ENCODE measurements at regions not wholly inside any gene's neighbourhood (a gene's known extent, or its start where the extent isn't known, plus 50 kb on each side); places are given as distances from the start of the nearest gene placed in this dataset.

DNA sequence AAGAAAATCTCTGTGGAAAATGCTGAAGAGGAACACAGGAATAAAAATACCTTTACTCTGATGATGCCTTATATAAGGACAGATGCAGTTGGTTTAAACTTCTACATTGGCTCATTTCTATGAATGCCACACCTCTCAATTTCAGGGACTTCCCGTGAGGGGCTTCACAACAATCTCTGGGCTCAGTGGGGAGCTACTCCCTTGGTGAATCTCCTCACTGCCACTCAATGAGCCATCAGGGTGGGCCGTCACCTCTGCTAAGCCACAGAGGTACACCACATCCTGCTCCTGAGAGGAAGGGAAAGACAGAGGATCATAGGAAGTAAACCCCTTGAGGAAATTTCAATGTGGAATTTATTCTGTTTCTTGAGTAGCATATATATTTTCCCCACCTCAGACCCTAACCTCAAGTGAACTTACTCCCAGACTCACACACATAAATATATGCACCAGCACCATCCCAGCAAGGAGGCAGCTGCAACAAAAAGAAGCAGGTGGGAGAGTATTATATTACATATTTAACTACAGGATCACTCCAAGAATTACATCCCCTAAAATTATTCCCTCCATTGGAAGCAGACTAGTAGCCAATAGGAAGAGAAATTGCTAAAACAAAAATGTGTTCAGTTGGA, 63.3 kb upstream of the PRSS1 start:
- TF ChIP-seq, protein P1, sequence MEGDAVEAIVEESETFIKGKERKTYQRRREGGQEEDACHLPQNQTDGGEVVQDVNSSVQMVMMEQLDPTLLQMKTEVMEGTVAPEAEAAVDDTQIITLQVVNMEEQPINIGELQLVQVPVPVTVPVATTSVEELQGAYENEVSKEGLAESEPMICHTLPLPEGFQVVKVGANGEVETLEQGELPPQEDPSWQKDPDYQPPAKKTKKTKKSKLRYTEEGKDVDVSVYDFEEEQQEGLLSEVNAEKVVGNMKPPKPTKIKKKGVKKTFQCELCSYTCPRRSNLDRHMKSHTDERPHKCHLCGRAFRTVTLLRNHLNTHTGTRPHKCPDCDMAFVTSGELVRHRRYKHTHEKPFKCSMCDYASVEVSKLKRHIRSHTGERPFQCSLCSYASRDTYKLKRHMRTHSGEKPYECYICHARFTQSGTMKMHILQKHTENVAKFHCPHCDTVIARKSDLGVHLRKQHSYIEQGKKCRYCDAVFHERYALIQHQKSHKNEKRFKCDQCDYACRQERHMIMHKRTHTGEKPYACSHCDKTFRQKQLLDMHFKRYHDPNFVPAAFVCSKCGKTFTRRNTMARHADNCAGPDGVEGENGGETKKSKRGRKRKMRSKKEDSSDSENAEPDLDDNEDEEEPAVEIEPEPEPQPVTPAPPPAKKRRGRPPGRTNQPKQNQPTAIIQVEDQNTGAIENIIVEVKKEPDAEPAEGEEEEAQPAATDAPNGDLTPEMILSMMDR (IDR thresholded peaks at IDR 0.05; ENCODE audit: insufficient read depth, low read length): no peak
- no peak for TF ChIP-seq POLR2AphosphoS5 (IDR thresholded peaks at IDR 0.05; ENCODE audit: low read depth)
